Ishikawa (cell line): ENCODE measurements at regions not wholly inside any gene's neighbourhood (a gene's known extent, or its start where the extent isn't known, plus 50 kb on each side); places are given as distances from the start of the nearest gene placed in this dataset.

Source experiments
- CEBPB ChIP-seq: IDR thresholded peaks from 2 replicates; pipeline ENCODE4 v1.6.1; 2012
- CREB1 ChIP-seq: IDR thresholded peaks from 2 replicates; pipeline ENCODE4 v1.6.1; 2012; ENCODE audit warnings: low read depth
- EGR1 ChIP-seq: IDR thresholded peaks from 2 replicates; pipeline ENCODE4 v1.6.1; 2012
- EP300 ChIP-seq: IDR thresholded peaks from 2 replicates; pipeline ENCODE4 v1.6.1; 2012; ENCODE audit warnings: borderline replicate concordance
- FOXM1 ChIP-seq: IDR thresholded peaks from 2 replicates; pipeline ENCODE4 v1.6.1; 2012; ENCODE audit warnings: low read depth, borderline replicate concordance
- NFIC ChIP-seq: IDR thresholded peaks from 2 replicates; pipeline ENCODE4 v1.6.1; 2012
- RAD21 ChIP-seq: IDR thresholded peaks from 2 replicates; pipeline ENCODE4 v1.6.1; 2012; ENCODE audit warnings: low read depth
- REST ChIP-seq: IDR thresholded peaks from 2 replicates; pipeline ENCODE4 v1.6.1; 2012; ENCODE audit warnings: low read depth, mild to moderate bottlenecking
- TAF1 ChIP-seq: IDR thresholded peaks from 2 replicates; pipeline ENCODE4 v1.6.1; 2012; ENCODE audit warnings: low read depth, mild to moderate bottlenecking
- TCF12 ChIP-seq: IDR thresholded peaks from 2 replicates; pipeline ENCODE4 v1.6.1; 2012; ENCODE audit warnings: low read depth
- TEAD4 ChIP-seq: IDR thresholded peaks from 2 replicates; pipeline ENCODE4 v1.6.1; 2012
- USF1 ChIP-seq: IDR thresholded peaks from 2 replicates; pipeline ENCODE4 v1.6.1; 2012
- YY1 ChIP-seq: IDR thresholded peaks from 2 replicates; pipeline ENCODE4 v1.6.1; 2012; ENCODE audit warnings: low read depth
- ZBTB7A ChIP-seq: IDR thresholded peaks from 2 replicates; pipeline ENCODE4 v1.6.1; 2012; ENCODE audit warnings: low read depth
- TF ChIP-seq, protein P1 (sequence below): IDR thresholded peaks from 2 replicates; pipeline ENCODE4 v1.6.1; 2012

- TF ChIP-seq CEBPB (no peak), TAF1 (no peak), CREB1 (no peak), TEAD4 (no peak), YY1 (no peak), EP300 (no peak), REST (no peak), TCF12 (no peak), USF1 (no peak), ZBTB7A (no peak)
These were observed 75.2 kb upstream of the C1orf21 start for GRCh38 chr1:184311580-184311979.

DNA sequence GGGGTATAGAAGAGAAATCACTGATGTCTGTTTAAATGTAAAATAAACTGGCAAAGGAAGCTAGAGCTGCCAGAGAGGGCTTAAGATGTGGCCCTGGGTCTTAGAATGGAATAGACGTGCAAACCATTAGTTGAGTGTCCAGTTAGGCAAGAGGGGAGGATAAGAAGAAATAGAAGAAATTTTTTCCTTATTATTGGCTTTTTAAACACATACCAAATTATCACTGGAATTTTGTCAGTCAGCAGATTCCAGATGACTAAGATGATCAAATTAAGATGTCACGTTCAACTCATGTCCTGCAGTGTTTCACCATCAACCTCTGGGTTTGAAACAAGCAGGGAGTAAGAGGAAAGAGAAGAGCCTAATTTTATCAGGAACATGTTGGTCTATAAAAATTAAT is 71.6 kb upstream of the C1orf21 start:
- no peak for TF ChIP-seq TCF12
- TF ChIP-seq, protein P1, sequence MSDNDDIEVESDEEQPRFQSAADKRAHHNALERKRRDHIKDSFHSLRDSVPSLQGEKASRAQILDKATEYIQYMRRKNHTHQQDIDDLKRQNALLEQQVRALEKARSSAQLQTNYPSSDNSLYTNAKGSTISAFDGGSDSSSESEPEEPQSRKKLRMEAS, result no peak
- no peak for TF ChIP-seq NFIC
- no peak for TF ChIP-seq EGR1
- no peak for TF ChIP-seq TAF1
- no peak for TF ChIP-seq CREB1
- TF ChIP-seq ZBTB7A, result no peak
- no peak for TF ChIP-seq FOXM1
- no peak for TF ChIP-seq REST
- TF ChIP-seq TEAD4, result no peak
- no peak for TF ChIP-seq CEBPB
- no peak for TF ChIP-seq RAD21
- no peak for TF ChIP-seq EP300
- no peak for TF ChIP-seq USF1
- TF ChIP-seq YY1, result no peak

DNA sequence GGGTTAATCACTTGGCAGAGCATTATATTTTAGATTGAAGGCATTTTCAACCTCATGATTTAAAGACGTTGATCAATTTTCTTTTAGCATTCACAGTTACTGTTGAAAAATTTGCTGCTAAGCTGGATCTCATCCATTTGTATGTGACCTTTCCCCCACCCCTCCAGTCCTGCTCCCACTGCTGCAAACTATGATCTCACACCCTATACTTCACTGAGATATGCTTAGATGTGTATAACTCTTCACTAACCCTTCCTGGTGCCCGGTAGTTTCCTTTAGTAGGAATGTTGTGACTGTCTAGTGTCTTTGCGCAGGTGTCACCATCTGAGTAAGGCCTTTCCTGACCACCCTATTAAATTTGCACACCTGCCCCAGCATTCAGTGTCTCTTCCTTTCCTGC is 67.0 kb upstream of the C1orf21 start:
- TF ChIP-seq RAD21, result no peak
- no peak for TF ChIP-seq YY1
- no peak for TF ChIP-seq TCF12
- TF ChIP-seq EP300, result no peak

DNA sequence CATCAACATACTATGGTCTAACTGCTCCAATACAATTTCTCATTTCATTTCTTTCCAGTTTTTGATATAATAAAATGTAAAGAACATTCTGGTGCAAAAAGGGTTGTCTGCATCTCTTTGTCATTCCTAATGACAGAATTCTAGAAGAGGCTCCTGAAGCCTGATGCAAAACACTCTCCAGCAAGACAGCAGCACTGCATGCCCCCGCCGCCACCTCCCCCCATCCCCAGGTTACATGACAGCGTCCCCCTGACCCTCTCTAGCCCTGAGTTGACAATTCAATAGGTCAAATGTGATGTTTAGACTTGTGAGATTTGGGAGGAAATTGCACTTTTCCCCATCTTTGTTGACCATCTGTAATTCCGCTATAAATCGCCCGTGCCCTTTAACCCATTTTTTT is 64.6 kb upstream of the C1orf21 start:
- no peak for TF ChIP-seq EP300
- TF ChIP-seq CEBPB, result no peak
- TF ChIP-seq FOXM1, result no peak
- TF ChIP-seq USF1, result no peak
- no peak for TF ChIP-seq ZBTB7A
- TF ChIP-seq CREB1, result no peak
- TF ChIP-seq, protein P1, result no peak
- no peak for TF ChIP-seq TEAD4
- TF ChIP-seq EGR1, result no peak
- TF ChIP-seq NFIC, result no peak
- TF ChIP-seq YY1, result no peak
- no peak for TF ChIP-seq REST
- TF ChIP-seq TAF1, result no peak
- no peak for TF ChIP-seq TCF12
- TF ChIP-seq RAD21, result no peak

DNA sequence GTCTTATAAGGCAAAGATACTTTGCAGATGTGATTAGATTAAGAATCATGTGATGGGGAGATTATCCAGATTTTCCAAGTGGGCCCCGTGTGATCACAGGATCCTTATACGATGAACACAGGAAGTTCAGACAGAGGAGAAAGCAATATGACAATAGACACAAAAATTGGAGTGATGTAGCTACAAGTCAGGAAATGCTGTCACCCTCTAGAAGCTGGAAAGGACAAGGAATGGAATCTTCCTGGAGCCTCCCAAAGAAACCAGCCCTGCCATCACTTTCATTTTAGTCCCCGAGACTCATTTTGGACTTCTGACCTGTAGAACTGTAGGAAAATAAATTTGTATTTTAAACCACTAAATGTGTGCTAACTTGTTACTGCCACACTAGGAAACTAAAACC is 61.9 kb upstream of the C1orf21 start:
- TF ChIP-seq CEBPB (no peak), CREB1 (no peak), NFIC (no peak), TEAD4 (no peak), RAD21 (no peak), REST (no peak)
